ENCODE measurements at regions not wholly inside any gene's neighbourhood (a gene's known extent, or its start where the extent isn't known, plus 50 kb on each side); places are given as distances from the start of the nearest gene placed in this dataset.

GRCh38 chr7:88610942-88611341 lies 148.6 kb upstream of the ZNF804B start:
- Histone ChIP-seq H2BK15ac (ENCODE audit: low read depth, poor library complexity, severe bottlenecking) (no peak overlapping the region), H3K27ac (ENCODE audit: low read length, poor library complexity, severe bottlenecking) (no peak overlapping the region), H3K23ac (ENCODE audit: low read length in 2 of 2) (no peak overlapping the region), H4K8ac (ENCODE audit: low read length) (no peak overlapping the region), H3K36me3 (ENCODE audit: control insufficient read depth in 1 of 2, insufficient read depth in 2 of 2, low read depth in 1 of 2, low read length in 2 of 2) (no peaks in the 10 kb centered on the region), H3K79me1 (replicated peaks; ENCODE audit: low read length, poor library complexity, severe bottlenecking) (no peaks in the 10 kb centered on the region), H3K9ac (ENCODE audit: low read length) (no peak overlapping the region), H2BK12ac (ENCODE audit: low read length in 2 of 2) (no peak overlapping the region), H2AFZ (ENCODE audit: low read depth, low read length) (no peak overlapping the region), H3K9me3 (ENCODE audit: control insufficient read depth, low read length) (peaks cover 7% of the 10 kb centered on the region), H4K91ac (ENCODE audit: low read length) (no peak overlapping the region), H3K4me1 (ENCODE audit: control insufficient read depth, insufficient read depth, low read depth, low read length) (no peaks in the 10 kb centered on the region), H3K18ac (ENCODE audit: low read depth in 1 of 2, low read length in 2 of 2) (no peak overlapping the region), H3K14ac (ENCODE audit: low read length in 2 of 2) (no peak overlapping the region), H3K4me3 (ENCODE audit: insufficient read depth in 1 of 2, low read depth in 1 of 2, low read length in 2 of 2) (no peak overlapping the region), H3K4me2 (ENCODE audit: low read length, poor library complexity, severe bottlenecking) (no peak overlapping the region), H3K27me3 (ENCODE audit: control insufficient read depth in 1 of 2, insufficient read depth in 1 of 2, low read length in 2 of 2) (no peaks in the 10 kb centered on the region), H2BK120ac (ENCODE audit: low read depth, low read length) (no peak overlapping the region), H2BK5ac (ENCODE audit: low read depth, low read length, poor library complexity, severe bottlenecking) (no peak overlapping the region), H3K4ac (ENCODE audit: low read depth in 1 of 2, low read length in 2 of 2) (no peak overlapping the region), H2AK5ac (ENCODE audit: low read length, severe bottlenecking) (no peak overlapping the region)
- DNase-seq = no peak
- 77% methylated on average over 3 of the region's 4 CpGs for WGBS

GRCh38 chr7:88600695-88601094 lies 158.8 kb upstream of the ZNF804B start:
- Histone ChIP-seq H2BK120ac (ENCODE audit: low read depth, low read length) (no peak overlapping the region), H2BK15ac (ENCODE audit: low read depth, poor library complexity, severe bottlenecking) (no peak overlapping the region), H3K9ac (ENCODE audit: low read length) (no peak overlapping the region), H3K23ac (ENCODE audit: low read length in 2 of 2) (no peak overlapping the region), H3K4ac (ENCODE audit: low read depth in 1 of 2, low read length in 2 of 2) (no peak overlapping the region), H2BK5ac (ENCODE audit: low read depth, low read length, poor library complexity, severe bottlenecking) (no peak overlapping the region), H4K8ac (ENCODE audit: low read length) (no peak overlapping the region), H3K79me1 (replicated peaks; ENCODE audit: low read length, poor library complexity, severe bottlenecking) (no peaks in the 10 kb centered on the region), H2BK12ac (ENCODE audit: low read length in 2 of 2) (no peak overlapping the region), H3K14ac (ENCODE audit: low read length in 2 of 2) (no peak overlapping the region), H3K9me3 (ENCODE audit: control insufficient read depth, low read length) (no peaks in the 10 kb centered on the region), H2AK5ac (ENCODE audit: low read length, severe bottlenecking) (no peak overlapping the region), H3K36me3 (ENCODE audit: control insufficient read depth in 1 of 2, insufficient read depth in 2 of 2, low read depth in 1 of 2, low read length in 2 of 2) (no peaks in the 10 kb centered on the region), H3K27me3 (ENCODE audit: control insufficient read depth in 1 of 2, insufficient read depth in 1 of 2, low read length in 2 of 2) (no peaks in the 10 kb centered on the region), H4K91ac (ENCODE audit: low read length) (no peak overlapping the region), H3K4me1 (ENCODE audit: control insufficient read depth, insufficient read depth, low read depth, low read length) (no peaks in the 10 kb centered on the region), H3K4me2 (ENCODE audit: low read length, poor library complexity, severe bottlenecking) (no peak overlapping the region), H3K18ac (ENCODE audit: low read depth in 1 of 2, low read length in 2 of 2) (no peak overlapping the region), H2AFZ (ENCODE audit: low read depth, low read length) (no peak overlapping the region), H3K27ac (ENCODE audit: low read length, poor library complexity, severe bottlenecking) (no peak overlapping the region), H3K4me3 (ENCODE audit: insufficient read depth in 1 of 2, low read depth in 1 of 2, low read length in 2 of 2) (no peak overlapping the region)
- WGBS = 72% methylated on average over 3 of the region's 4 CpGs
- no peak for DNase-seq

GRCh38 chr7:88599528-88599927 lies 160.0 kb upstream of the ZNF804B start:
- H2AK5ac ChIP-seq (ENCODE audit: low read length, severe bottlenecking) = no peak overlapping the region
- no peak overlapping the region for H3K27ac ChIP-seq (ENCODE audit: low read length, poor library complexity, severe bottlenecking)
- H3K4me3 ChIP-seq (ENCODE audit: insufficient read depth in 1 of 2, low read depth in 1 of 2, low read length in 2 of 2) = no peak overlapping the region
- no peak overlapping the region for H3K4ac ChIP-seq (ENCODE audit: low read depth in 1 of 2, low read length in 2 of 2)
- H3K9me3 ChIP-seq (ENCODE audit: control insufficient read depth, low read length) = no peaks in the 10 kb centered on the region
- H3K4me1 ChIP-seq (ENCODE audit: control insufficient read depth, insufficient read depth, low read depth, low read length) = no peaks in the 10 kb centered on the region
- H2BK5ac ChIP-seq (ENCODE audit: low read depth, low read length, poor library complexity, severe bottlenecking) = no peak overlapping the region
- H3K4me2 ChIP-seq (ENCODE audit: low read length, poor library complexity, severe bottlenecking) = no peak overlapping the region
- no peak overlapping the region for H3K9ac ChIP-seq (ENCODE audit: low read length)
- no peak overlapping the region for H3K14ac ChIP-seq (ENCODE audit: low read length in 2 of 2)
- H4K91ac ChIP-seq (ENCODE audit: low read length) = no peak overlapping the region
- H3K36me3 ChIP-seq (ENCODE audit: control insufficient read depth in 1 of 2, insufficient read depth in 2 of 2, low read depth in 1 of 2, low read length in 2 of 2) = no peaks in the 10 kb centered on the region
- H2BK15ac ChIP-seq (ENCODE audit: low read depth, poor library complexity, severe bottlenecking) = no peak overlapping the region
- no peak for DNase-seq
- H2AFZ ChIP-seq (ENCODE audit: low read depth, low read length) = no peak overlapping the region
- no peak overlapping the region for H3K23ac ChIP-seq (ENCODE audit: low read length in 2 of 2)
- H3K18ac ChIP-seq (ENCODE audit: low read depth in 1 of 2, low read length in 2 of 2) = no peak overlapping the region
- 38% methylated on average over 3 of the region's 3 CpGs for WGBS
- no peak overlapping the region for H4K8ac ChIP-seq (ENCODE audit: low read length)
- H3K27me3 ChIP-seq (ENCODE audit: control insufficient read depth in 1 of 2, insufficient read depth in 1 of 2, low read length in 2 of 2) = no peaks in the 10 kb centered on the region
- H2BK120ac ChIP-seq (ENCODE audit: low read depth, low read length) = no peak overlapping the region
- no peak overlapping the region for H2BK12ac ChIP-seq (ENCODE audit: low read length in 2 of 2)
- no peaks in the 10 kb centered on the region for H3K79me1 ChIP-seq (replicated peaks; ENCODE audit: low read length, poor library complexity, severe bottlenecking)

- no peaks in the 10 kb centered on the region for H3K27me3 ChIP-seq (ENCODE audit: control insufficient read depth in 1 of 2, insufficient read depth in 1 of 2, low read length in 2 of 2)
- WGBS = 40% methylated on average over 2 of the region's 2 CpGs
These were observed 161.5 kb upstream of the ZNF804B start for GRCh38 chr7:88597941-88598425.

More at GRCh38 chr7:88597941-88598425, 161.5 kb upstream of the ZNF804B start:
- Histone ChIP-seq H3K4me3 (ENCODE audit: insufficient read depth in 1 of 2, low read depth in 1 of 2, low read length in 2 of 2) (no peak overlapping the region), H3K9me3 (ENCODE audit: control insufficient read depth, low read length) (no peaks in the 10 kb centered on the region), H3K36me3 (ENCODE audit: control insufficient read depth in 1 of 2, insufficient read depth in 2 of 2, low read depth in 1 of 2, low read length in 2 of 2) (no peaks in the 10 kb centered on the region), H3K23ac (ENCODE audit: low read length in 2 of 2) (no peak overlapping the region), H2BK12ac (ENCODE audit: low read length in 2 of 2) (no peak overlapping the region), H3K18ac (ENCODE audit: low read depth in 1 of 2, low read length in 2 of 2) (no peak overlapping the region), H2BK5ac (ENCODE audit: low read depth, low read length, poor library complexity, severe bottlenecking) (no peak overlapping the region), H3K4ac (ENCODE audit: low read depth in 1 of 2, low read length in 2 of 2) (no peak overlapping the region), H2BK120ac (ENCODE audit: low read depth, low read length) (no peak overlapping the region), H2AK5ac (ENCODE audit: low read length, severe bottlenecking) (no peak overlapping the region), H3K27ac (ENCODE audit: low read length, poor library complexity, severe bottlenecking) (no peak overlapping the region), H2AFZ (ENCODE audit: low read depth, low read length) (no peak overlapping the region), H3K4me1 (ENCODE audit: control insufficient read depth, insufficient read depth, low read depth, low read length) (no peaks in the 10 kb centered on the region), H3K4me2 (ENCODE audit: low read length, poor library complexity, severe bottlenecking) (no peak overlapping the region), H3K9ac (ENCODE audit: low read length) (no peak overlapping the region), H4K91ac (ENCODE audit: low read length) (no peak overlapping the region), H3K14ac (ENCODE audit: low read length in 2 of 2) (no peak overlapping the region), H2BK15ac (ENCODE audit: low read depth, poor library complexity, severe bottlenecking) (no peak overlapping the region), H3K79me1 (replicated peaks; ENCODE audit: low read length, poor library complexity, severe bottlenecking) (no peaks in the 10 kb centered on the region), H4K8ac (ENCODE audit: low read length) (no peak overlapping the region)
- DNase-seq = no peak

Data from mesenchymal stem cell (in vitro differentiated cells and primary cell).